Fibroblast of peridontal ligament (primary cell): ENCODE measurements at regions not wholly inside any gene's neighbourhood (a gene's known extent, or its start where the extent isn't known, plus 50 kb on each side); places are given as distances from the start of the nearest gene placed in this dataset.
"Not testable (repeated sequence)": the region's sequence is repeated elsewhere in the genome, so short reads cannot be mapped to it uniquely, and the experiment has no call there.

ENCODE experiments used
- DNase-seq: peaks from one replicate; pipeline ENCODE4 v3.0.0-alpha.2; 2010; ENCODE audit errors: extremely low read depth

DNA sequence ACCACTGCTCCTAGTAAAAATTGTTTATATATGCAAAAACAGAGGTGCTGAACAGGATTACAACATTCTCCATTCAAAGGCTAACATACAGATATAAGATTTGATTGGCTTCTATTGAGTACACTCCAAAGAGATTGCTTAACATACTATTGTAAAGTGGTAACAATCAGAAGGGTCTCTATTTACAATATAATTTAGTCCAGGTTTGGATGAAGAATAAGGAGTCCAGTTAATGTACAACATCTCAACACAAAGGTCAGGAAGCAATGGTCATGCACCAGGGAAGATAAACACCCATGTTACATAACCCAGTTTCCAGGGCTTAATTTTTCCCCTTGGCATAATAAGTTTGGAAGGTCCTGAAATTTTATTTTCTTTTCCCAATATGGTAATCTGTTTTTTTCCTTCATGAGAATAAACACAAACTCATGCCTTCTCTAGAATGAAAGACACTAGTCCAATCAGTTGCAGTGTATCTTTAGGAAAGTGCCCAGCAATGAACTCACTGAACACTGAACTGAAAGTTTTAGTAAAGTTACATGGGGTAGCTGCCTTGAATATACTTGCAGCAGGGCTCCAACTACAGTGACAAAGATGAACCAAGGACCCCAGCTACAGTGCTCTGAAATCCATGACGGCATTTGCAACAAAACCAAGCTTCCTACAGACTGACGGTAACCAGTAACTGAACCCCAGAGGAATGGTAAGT is 255.3 kb upstream of the GJE1 start:
- peak; percentile 26 for DNase-seq

DNA sequence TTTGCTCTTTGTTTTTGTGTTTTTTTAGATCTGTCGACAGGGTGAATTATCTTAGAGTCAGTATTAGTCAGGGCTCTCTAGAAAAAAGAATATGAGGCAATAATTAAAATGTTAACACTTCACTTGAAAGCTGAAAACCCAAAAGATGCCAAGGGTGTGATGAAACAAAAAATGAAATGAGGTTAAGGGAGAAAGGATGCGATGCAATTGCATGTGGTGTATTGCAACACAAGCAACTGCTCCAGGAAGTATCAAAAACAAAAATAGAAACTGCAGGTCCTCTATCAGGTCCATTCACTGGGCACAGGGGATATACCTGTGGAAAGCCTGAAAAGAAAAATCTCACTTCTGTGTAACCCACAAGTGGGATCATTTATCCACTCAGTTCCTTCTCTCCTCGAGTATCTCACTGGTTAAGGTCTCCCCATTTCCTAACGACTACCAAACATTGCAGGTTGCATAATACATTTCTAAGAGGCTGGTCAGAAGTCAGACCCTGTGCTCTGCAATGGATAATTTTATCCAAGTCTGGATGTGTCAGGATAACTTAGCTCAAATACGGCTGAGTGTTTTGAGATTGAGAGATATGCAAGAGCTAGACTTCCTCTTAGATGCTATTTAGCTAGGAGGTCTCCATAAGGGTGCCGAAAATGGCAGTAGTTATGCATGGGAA is 257.7 kb upstream of the GJE1 start:
- peak; percentile 59 for DNase-seq

DNA sequence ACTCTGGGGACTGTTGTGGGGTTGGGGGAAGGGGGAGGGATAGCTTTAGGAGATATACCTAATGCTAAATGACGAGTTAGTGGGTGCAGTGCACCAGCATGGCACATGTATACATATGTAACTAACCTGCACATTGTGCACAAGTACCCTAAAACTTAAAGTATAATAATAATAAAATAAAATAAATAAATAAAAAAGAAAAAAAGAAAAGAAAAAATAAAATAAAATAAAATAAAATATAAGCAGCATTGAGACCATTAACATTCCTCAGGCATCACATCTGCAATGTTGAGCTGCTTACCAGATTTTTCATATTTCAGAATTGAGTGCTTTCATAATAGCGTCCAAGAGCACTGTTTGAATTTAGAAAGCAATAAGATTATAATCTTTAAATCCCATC is 263.2 kb upstream of the GJE1 start:
- DNase-seq = not testable (repeated sequence)

DNA sequence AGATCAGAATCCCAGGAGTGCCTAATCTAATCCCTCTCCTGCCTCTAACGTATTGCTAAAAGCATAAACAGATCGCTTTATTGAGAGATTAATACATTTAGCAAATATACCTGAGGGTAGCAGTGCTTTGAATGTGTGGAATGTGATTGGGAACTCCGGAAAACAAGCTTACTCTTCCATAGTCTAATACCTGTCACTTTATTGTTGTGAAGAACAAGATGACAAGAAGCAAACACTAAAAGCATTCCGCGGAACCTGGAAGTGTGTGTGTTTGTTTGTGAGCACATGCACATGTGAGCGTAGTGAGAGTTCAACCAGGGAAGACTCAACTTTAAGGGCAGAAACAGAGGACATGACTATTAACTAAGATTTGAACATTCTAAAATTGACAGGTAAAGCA is 265.0 kb upstream of the GJE1 start:
- DNase-seq = no peak

DNA sequence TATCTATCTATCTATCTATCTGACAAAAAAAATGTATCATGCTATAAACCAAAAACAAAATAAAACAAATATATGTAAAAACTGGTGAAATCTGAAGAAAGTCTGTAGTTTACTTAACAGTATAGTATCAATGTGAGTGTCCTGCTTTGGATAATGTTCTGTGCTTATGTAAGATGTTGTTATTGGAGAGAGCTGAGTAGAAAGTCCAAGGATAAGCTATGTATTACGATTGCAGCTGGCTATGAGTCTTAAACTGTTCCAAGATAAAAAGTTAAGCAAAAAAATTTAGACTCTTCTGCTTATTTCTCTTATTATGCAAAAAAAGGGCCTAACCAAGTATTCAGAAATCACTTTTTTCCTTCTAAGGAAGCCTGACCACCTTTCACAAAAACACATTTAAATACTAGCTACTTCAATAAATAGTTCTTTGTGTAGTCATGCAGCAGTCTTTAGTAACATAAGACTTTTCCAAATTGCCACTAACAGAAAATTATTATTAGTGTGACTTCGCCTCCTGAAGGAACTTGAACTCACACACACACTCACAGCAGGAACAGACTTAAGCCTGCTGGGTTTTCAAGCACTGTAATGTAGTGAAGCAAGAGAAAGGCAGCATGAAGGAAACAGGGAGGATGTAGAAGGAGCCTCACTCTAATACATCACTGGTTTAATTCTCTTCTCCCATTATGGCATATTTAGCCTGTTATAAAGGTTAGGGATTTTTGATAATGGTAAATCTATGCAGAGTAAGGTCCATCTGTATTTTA is 265.8 kb upstream of the GJE1 start:
- peak; percentile 15 for DNase-seq

DNA sequence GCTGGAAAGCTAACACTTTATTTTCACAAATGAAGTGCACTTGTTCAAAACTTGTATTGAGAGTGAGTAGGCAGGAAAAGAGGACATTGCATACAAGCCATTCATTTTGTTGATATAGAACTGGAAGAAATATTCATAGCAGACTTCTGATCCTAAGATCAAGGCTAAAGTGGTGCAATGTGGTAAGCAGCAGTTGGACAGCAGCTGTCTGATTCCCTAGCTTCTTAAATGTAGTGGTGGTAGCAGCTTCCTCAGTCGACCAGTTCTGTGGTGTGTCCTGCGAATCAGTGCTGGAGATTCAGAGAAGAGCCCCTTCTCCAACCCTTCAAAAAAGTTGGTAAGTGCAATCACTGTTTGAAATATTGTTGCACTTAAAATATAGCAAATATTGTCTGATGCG is 281.7 kb upstream of the GJE1 start:
- no peak for DNase-seq

DNA sequence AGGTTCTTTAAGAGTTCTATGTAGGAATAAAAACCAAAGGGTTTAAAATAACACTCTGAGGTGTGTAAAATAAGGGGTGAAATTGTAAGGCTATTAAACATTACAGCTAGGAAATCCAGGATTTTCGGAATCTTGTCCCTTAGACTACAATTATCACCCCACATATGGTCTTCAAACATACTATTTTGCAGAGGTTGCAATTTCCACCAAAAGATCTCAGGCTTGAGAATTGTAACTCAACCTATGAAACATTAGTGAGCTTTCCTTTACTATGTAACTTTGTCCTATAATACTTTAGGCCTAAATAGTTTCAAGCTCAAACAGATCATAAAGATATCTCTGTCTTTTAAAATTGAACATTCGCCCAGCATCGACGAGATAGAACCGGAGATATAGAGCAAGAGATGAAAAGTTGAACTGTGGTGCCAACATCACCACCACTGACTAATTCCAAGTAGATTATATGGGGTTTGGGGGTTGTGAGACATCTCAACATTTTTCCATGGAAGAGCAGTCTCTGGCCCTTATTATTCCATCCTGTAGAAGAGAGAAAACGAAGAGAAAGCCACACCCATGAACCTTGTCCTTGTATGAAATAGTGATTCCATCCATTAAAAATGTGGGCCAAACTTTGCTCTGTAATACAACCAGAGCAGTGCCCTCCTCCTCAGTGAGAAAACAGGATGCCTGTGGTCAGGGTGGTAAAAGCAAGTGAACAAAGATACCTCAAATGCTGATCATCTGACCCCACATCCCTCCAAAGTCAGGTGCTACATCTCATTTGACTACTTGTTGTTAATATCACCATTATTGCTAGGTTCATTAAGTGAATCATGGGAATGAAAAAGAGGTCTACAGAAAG is 284.5 kb upstream of the GJE1 start:
- DNase-seq = no peak

DNA sequence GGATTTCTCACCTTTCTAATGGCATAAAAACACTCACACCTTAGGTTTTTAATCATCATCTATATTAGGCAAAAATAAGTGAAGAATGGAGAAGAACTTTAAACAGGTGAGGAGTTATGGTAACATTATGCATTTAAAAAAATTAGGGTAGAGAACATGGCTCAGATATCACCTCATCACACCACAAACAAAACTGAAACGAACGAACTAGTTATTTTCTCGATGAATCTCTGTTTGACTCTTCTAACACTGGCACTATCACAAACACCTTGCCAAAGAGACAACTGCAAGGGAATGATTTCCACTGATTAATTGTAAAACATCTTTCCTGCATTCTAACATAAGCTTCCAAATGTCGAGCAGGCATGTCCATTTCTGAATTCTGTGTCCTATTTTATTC is 286.1 kb upstream of the GJE1 start:
- DNase-seq = no peak

DNA sequence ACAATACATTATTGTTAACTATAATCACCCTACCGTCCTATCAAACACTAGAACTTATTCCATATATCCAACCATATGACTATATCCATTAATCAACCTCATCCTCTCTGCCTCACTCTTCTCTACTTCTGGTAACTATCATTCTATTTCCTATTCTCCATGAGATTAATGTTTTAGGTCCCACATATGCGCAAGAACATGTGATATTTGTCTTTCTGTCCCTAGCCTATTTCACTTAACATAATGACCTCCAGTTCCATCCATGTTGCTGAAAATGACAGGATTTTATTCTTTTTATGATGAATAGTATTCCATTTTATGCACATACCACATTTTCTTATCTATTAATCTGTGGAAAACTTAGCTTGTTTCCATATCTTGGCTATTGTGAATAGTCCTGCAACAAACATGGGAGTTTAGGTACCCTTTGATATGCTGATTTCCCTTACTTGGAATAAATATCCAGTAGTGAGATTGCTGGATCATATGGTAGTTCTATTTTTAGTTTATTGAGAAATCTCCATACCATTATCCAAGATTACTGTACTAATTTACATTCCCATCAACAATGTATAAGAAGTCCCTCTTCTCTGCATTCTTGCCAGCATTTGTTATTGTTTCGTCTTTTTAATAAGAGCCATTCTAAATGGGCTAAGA is 289.4 kb upstream of the GJE1 start:
- DNase-seq = no peak

DNA sequence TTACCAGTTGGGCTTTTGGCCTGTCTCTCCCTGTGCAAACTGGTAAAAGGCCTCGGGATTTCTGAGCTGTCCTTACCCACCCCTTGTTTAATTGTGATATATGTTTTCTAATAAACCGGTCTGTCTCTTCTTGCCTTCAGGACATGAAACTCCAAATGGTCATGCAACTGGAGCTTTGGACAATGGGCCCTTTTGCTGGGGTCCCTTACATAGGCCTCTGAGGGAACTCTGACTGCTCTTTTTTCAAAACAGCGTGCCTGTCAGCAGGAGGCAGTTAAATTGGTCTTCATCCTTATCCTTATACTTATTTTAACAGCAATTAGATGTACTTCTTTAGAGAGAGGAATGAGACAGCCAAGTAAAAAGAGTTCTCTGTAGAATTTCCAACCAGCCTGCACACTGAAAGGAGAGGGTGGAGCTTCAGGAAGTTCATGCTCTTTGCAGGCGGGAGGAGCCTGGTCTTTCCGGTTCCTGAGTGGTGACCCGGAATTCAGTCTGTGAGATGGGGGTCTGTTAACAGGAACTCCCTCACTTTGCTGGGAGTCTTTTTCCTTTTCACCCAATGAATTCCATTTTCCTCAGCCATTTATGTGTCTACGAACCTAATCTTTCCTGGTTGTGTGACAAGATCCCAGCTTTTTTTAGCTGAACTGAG is 299.6 kb upstream of the GJE1 start:
- DNase-seq = no peak

DNA sequence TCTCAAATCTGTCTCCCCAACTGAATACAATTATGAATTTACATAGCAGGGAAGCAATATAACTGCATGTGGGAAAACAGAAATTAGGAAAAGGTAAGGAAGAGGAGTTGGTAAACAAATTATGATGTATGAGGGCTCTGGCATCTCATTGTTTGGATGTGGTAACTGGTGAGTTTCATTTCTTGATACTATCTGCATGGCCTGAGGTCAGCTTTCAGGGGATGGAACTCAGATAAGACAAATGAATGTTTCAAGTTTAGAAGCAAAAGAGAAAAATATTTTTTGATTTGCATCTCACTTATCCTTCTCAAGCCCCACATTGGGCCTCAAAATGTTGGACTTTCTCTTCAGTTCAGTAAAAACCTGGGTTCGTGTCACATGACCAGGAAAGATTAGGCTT is 302.2 kb upstream of the GJE1 start:
- no peak for DNase-seq

DNA sequence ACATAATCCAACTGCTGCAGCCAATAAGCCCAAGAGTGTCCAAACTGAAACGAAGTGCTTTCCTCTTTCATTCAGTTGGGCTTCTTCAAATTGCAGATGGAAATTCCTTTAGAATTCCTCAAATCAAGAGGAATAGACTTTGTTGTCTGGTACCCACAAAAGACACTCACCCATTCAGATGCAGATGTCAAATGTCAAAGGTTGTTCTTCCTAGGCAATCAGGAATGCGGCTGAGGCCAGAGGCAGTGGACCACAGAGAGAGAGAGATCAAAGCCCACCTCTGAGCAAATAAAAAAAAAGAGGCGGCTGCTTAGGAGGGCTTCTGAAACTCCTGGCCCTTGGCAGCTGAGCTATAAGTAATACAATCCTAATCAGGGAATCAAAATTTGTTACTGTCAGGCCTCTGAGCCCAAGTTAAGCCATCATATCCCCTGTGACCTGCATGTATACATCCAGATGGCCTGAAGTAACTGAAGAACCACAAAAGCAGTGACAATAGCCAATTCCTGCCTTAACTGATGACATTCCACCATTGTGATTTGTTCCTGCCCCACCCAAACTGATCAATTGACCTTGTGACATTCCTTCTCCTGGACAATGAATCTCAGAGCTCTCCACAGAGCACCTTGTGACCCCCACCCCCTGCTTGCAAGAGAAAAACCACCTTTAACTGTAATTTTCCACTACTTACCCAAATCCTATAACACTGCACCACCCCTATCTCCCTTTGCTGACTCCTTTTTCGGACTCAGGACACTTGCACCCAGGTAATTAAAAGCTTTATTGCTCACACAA is 303.0 kb upstream of the GJE1 start:
- no peak for DNase-seq

DNA sequence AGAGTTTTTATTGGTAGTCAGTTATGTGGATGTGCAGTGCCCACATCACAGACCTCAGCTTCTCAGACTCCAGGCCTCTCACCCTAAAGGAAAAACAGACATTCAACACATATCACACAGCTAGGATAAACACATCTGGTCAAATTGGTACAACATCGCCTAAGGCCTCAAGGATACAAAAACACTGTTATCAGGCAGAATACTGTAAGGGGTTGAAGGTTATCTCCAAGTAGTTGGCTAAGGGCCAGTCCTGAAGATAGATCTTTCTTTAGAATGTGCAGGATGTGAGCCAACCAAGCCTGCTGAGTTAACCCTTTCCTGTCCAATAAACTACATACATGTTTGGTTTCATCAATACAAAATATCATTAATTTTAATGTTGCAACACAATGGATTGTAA is 308.4 kb upstream of the GJE1 start:
- no peak for DNase-seq

DNA sequence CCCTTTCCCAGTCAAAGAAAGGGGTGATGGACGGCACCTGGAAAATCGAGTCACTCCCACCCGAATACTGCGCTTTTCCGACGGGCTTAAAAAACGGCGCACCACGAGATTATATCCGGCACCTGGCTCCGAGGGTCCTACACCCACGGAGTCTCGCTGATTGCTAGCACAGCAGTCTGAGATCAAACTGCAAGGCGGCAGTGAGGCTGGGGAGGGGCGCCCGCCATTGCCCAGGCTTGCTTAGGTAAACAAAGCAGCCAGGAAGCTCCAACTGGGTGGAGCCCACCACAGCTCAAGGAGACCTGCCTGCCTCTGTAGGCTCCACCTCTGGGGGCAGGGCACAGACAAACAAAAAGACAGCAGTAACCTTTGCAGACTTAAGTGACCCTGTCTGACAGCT is 317.7 kb upstream of the GJE1 start:
- not testable (repeated sequence) for DNase-seq

DNA sequence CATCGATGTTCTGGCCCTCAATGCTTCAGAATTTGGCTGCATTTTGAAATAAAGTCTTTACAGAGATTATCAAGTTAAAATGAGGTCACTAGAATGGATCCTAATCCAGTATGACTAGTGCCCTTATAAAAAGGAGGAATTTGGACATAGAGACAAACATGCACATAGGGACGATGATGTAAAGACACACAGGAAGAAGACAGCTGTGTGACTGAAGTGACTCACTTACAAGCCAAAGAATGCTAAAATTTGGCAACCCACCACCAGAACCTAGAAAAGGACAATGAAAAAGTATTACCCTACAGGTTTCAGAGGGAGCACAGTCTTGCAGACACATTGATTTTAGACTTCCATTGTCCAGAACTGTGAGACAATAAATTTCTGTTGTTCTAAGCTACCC is 322.8 kb upstream of the GJE1 start:
- DNase-seq = no peak

DNA sequence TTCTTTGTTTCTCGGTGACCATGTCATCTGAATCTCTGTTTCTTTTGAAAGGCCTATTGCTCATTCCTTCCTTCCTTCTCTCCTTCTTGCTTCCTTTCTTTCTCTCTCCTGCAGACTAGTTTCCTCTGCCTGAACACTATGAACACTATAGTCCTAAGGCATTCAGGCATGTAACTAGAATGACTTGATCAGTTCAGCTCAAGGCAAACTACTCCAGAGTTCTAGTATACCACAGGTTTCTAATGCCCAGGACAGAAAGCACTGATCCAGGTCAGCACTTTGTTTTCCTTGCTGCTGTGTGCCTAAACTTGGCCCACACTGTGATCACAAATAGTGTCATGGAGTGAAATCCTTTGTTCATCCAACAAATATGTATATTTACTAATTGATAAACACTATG is 324.1 kb upstream of the GJE1 start:
- no peak for DNase-seq

DNA sequence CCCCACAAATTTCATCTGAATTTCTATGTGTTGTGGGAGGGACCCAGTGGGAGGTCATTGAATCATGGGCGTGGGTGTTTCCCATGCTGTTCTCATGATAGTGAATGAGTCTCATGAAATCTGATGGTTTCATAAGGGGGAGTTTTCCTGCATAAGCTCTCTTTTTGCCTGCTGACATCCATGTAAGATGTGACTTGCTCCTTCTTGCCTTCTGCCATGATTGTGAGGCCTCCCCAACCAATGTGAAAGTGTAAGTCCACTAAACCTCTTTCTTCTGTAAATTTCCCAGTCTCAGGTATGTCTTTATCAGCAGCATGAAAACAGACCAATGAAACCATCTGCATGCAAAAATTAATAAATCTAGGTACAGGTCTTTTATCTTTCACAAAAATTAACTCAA is 331.8 kb upstream of the GJE1 start:
- not testable (repeated sequence) for DNase-seq

DNA sequence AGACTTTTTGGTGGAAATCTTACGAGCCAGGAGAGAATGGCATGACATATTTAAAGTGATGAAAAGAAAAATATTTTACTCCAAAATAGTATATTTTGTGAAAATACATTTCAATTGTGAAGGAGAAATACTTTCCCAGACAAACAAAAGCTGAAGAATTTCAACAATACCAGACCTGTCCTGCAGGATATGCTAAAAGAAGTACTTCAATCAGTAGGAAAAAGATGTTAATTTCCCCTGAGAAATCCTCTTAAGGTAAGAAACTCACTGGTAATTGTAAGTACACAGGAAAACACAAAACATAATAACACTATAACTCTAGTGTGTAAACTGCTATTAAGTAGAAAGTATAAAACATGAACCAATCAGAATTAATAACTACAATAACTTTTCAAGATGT is 341.8 kb upstream of the GJE1 start:
- no peak for DNase-seq

DNA sequence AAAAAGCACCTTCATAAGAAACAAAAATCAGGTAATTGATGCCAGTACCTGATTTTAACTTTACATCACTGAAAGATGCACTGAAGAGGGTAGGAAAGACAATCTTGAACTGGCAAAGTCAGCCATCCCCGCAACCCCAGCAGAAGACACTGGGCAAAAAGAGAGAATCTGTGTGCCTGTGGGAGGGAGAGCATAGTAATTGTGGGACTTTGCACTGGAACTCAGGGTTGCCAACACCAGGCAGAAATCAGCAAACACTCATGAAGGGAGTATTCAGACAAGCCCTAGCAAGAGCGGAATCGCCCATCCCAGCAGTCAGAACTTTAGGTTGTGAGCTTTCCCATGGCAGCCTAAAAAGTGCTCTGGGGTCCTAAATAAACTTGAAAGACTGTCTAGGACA is 344.6 kb upstream of the GJE1 start:
- DNase-seq = no peak

DNA sequence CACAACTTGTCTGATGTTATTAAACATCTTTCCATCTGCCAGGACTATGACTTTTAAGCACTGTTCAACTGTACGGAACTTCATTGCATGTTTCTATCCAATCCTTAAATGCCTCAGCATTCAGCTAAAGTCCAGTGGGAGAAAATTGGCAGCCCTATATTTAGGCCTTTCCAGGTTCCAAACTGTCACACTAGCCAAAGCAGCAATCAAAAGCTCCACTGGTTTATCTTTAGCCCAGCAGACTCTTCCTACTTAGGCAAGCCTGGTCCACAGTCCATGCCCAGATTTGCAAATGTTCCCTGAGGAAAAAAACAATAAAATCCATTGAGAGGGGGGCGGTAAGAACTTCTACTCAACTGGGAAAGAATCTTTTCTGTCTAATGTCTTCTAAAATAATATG is 349.1 kb upstream of the GJE1 start:
- no peak for DNase-seq
